Kidney (tissue), 13 donors: ENCODE measurements at regions not wholly inside any gene's neighbourhood (a gene's known extent, or its start where the extent isn't known, plus 50 kb on each side); places are given as distances from the start of the nearest gene placed in this dataset.

Experiments
- DNase-seq, 5 donors: peaks; one replicate each; pipeline ENCODE4 v3.0.0-alpha.2; 2013 to 2020
- FAIRE-seq: peaks from 2 replicates; lab custom pipeline; 2012; peaks lifted over from hg19 to GRCh38; lab: Jason Lieb, UNC
- H3K27ac ChIP-seq, 2 donors: one replicate each; pipeline ENCODE4 v1.7.0; 2013; ENCODE audit warnings: low read depth in 2 of 2, low read length in 2 of 2, inconsistent platforms in 1 of 2
- H3K27me3 ChIP-seq: one replicate; pipeline ENCODE4 v1.7.1; 2013; ENCODE audit warnings: low read length, inconsistent platforms; ENCODE audit not compliant: control insufficient read depth, insufficient read depth
- H3K36me3 ChIP-seq, 3 donors: one replicate each; pipeline versions ENCODE4 v1.7.0 to v1.7.1; 2013; ENCODE audit warnings: low read length in 3 of 3, control low read depth in 1 of 3, inconsistent platforms in 1 of 3; ENCODE audit not compliant: insufficient read depth in 3 of 3, control insufficient read depth in 2 of 3
- H3K4me1 ChIP-seq, 3 donors: one replicate each; pipeline versions ENCODE4 v1.7.0 to v1.7.1; 2013; ENCODE audit warnings: low read length in 3 of 3, inconsistent platforms in 1 of 3, low read depth in 1 of 3; ENCODE audit not compliant: control insufficient read depth in 2 of 3, insufficient read depth in 2 of 3
- H3K4me3 ChIP-seq, 3 donors: one replicate each; pipeline versions ENCODE4 v1.7.0 to v1.8.1; 2013; ENCODE audit warnings: low read length in 3 of 3, control low read depth in 1 of 3, inconsistent platforms in 1 of 3
- H3K9ac ChIP-seq, 3 donors: one replicate each; pipeline versions ENCODE4 v1.7.0 to v1.7.1; 2013; ENCODE audit warnings: low read length in 3 of 3, control low read depth in 1 of 3, inconsistent platforms in 1 of 3
- H3K9me3 ChIP-seq, 3 donors: one replicate each; pipeline versions ENCODE4 v1.7.0 to v1.7.1; 2013; ENCODE audit warnings: low read length in 3 of 3, control low read depth in 1 of 3, inconsistent platforms in 1 of 3; ENCODE audit not compliant: control insufficient read depth in 2 of 3, insufficient read depth in 1 of 3
- intact Hi-C: fragments of 100-400 bp; cut with DNase I; formaldehyde crosslinking; loops from one replicate; pipeline ENCODE4 v1.11.1; 2022
- TF ChIP-seq, protein P1 (sequence below): IDR thresholded peaks from 3 replicates; pipeline ENCODE4 v1.5.1; 2012; ENCODE audit warnings: mild to moderate bottlenecking, moderate library complexity, borderline replicate concordance; ENCODE audit not compliant: insufficient read depth; ENCODE audit errors: extremely low read depth
- donor health status: control.
- donor health status: control.
- donor health status: control.
- donor health status: control.
- donor health status: control.
- donor health status: DM: yes; HTN: yes; CAD: no.
- donor health status: Normal renal cell carcinoma (clear cell type).

DNA sequence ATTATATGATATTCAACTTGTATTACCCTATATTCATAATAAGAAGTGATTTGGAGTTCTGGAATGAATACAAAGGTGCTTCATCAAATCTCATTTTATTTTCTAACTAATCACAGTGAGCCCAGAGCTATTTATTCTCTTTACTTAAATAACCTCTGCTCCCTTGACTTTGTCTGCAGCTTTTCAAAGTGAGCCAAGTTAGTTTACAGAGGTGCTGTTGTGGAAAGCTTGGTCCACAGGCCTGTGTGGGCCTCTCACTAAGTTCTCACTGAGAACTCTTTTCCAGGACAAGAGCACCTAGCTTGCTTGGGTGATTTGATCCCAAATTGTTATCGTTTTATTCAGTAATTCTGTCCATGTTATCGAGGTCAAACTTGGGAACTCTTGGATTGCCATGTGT is 319.3 kb downstream of the RFC3 start:
- Histone ChIP-seq H3K36me3 (no peaks in the 10 kb centered on the region), H3K27me3 (no peaks in the 10 kb centered on the region), H3K4me1 (no peaks in the 10 kb centered on the region), H3K27ac (no peak overlapping the region), H3K9me3 (peaks cover 0 to 3% (median 0%) of the 10 kb centered on the region in 3 donors), H3K4me3 (no peak overlapping the region), H3K9ac (no peak overlapping the region)
- TF ChIP-seq, protein P1, sequence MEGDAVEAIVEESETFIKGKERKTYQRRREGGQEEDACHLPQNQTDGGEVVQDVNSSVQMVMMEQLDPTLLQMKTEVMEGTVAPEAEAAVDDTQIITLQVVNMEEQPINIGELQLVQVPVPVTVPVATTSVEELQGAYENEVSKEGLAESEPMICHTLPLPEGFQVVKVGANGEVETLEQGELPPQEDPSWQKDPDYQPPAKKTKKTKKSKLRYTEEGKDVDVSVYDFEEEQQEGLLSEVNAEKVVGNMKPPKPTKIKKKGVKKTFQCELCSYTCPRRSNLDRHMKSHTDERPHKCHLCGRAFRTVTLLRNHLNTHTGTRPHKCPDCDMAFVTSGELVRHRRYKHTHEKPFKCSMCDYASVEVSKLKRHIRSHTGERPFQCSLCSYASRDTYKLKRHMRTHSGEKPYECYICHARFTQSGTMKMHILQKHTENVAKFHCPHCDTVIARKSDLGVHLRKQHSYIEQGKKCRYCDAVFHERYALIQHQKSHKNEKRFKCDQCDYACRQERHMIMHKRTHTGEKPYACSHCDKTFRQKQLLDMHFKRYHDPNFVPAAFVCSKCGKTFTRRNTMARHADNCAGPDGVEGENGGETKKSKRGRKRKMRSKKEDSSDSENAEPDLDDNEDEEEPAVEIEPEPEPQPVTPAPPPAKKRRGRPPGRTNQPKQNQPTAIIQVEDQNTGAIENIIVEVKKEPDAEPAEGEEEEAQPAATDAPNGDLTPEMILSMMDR: no peak
- FAIRE-seq: no peak
- no peak for DNase-seq
- intact Hi-C loops: no loop called here

DNA sequence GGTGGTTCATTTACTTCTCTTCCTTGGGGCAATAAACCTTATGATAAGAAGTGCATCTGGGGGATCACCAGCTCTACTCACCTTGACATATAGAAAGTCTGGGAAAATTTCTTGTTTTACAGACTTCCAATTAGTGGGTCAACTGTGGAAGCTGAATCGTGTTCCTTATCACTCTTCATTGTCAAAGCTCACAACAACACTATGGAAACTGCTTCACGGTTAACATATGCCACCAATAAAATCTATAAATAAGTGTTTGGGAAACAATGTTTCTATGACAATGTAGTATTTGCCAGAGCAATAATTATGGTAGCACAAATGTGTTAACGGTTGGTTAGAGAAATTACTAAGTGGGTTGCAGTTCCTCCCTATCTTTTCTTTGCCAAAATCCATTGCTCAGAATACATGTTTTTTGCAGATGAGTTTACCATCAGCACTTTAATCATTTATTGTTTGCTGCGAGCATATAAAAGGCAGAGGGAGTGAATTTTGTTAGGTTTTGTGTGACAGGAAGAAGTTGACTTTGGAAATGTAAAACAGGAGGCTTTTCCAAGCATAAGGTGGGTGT is 321.8 kb downstream of the RFC3 start:
- intact Hi-C loops: no loop called here
- no peak overlapping the region for H3K9ac ChIP-seq
- peaks cover 0 to 3% (median 0%) of the 10 kb centered on the region in 3 donors for H3K9me3 ChIP-seq
- no peaks in the 10 kb centered on the region for H3K4me1 ChIP-seq
- H3K36me3 ChIP-seq: no peaks in the 10 kb centered on the region
- TF ChIP-seq, protein P1: no peak
- H3K27ac ChIP-seq: no peak overlapping the region
- H3K4me3 ChIP-seq: no peak overlapping the region
- DNase-seq (no peak), FAIRE-seq (no peak)
- H3K27me3 ChIP-seq: no peaks in the 10 kb centered on the region

DNA sequence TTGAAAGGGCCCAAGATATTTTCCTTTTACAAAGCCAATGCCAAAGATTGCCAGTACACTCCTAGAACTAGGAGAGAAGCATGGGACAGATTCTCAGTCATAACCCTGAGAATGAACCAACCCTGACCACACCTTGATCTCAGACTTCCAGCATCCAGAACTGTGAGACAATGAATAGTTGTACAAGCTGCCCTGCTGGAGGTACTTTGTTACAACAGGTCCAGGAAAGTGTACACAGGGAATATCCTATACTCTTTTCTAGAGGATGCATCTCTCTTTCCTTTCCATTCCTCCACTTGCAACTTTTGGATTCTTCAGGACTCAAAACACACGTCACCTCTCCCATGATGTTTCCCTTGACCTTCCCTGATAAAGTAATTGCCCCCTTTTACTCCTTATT is 325.7 kb downstream of the RFC3 start:
- no peak for DNase-seq
- intact Hi-C loops: no loop called here
- FAIRE-seq: no peak
- Histone ChIP-seq H3K9ac (no peak overlapping the region), H3K4me1 (no peaks in the 10 kb centered on the region), H3K4me3 (no peak overlapping the region), H3K36me3 (no peaks in the 10 kb centered on the region), H3K27me3 (no peaks in the 10 kb centered on the region), H3K9me3 (no peaks in the 10 kb centered on the region), H3K27ac (no peak overlapping the region)
- TF ChIP-seq, protein P1: no peak

DNA sequence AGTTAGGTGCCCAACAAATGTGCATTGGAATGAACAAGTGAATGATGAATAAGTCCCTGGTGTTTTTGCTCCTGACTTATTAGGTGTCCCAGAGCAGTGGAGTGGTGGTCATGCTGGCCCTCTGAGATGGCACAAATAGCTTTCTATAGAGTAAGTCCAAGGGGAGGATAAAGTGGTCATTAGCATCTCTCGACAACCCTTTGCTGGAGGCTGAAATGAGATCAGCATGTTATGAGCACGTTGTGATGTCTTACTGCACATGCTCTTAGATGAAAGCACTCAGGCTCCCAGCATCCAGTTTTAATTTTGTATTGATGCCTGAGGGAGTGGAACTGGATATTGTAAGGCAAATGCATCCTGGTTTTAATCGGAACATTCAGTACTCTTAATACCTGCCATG is 326.2 kb downstream of the RFC3 start:
- DNase-seq: no peak
- intact Hi-C loops: no loop called here
- Histone ChIP-seq H3K27me3 (no peaks in the 10 kb centered on the region), H3K9ac (no peak overlapping the region), H3K4me3 (no peak overlapping the region), H3K36me3 (no peaks in the 10 kb centered on the region), H3K27ac (no peak overlapping the region), H3K9me3 (no peaks in the 10 kb centered on the region), H3K4me1 (no peaks in the 10 kb centered on the region)
- TF ChIP-seq, protein P1: no peak
- no peak for FAIRE-seq
